Ascending aorta (tissue), 2 donors: ENCODE measurements at regions not wholly inside any gene's neighbourhood (a gene's known extent, or its start where the extent isn't known, plus 50 kb on each side); places are given as distances from the start of the nearest gene placed in this dataset.

ENCODE experiments used
- DNase-seq, 2 donors: peaks; one replicate each; pipeline ENCODE4 v3.0.0-alpha.2; 2019; ENCODE audit warnings: low spot score in 2 of 2
- H3K27ac ChIP-seq, 2 donors: fragments of 200-600 bp; sonication (generic); one replicate each; pipeline ENCODE4 v1.5.1; 2016 to 2017; ENCODE audit warnings: mild to moderate bottlenecking in 1 of 2
- H3K27me3 ChIP-seq: fragments of 200-600 bp; sonication (generic); one replicate; pipeline ENCODE4 v1.5.1; 2017
- H3K36me3 ChIP-seq, 2 donors: fragments of 200-600 bp; sonication (generic); one replicate each; pipeline ENCODE4 v1.5.1; 2016
- H3K4me1 ChIP-seq, 2 donors: fragments of 200-600 bp; sonication (generic); one replicate each; pipeline ENCODE4 v1.5.1; 2016 to 2017; ENCODE audit warnings: mild to moderate bottlenecking in 1 of 2
- H3K4me3 ChIP-seq, 2 donors: fragments of 200-600 bp; sonication (generic); one replicate each; pipeline ENCODE4 v1.5.1; 2016 to 2017; ENCODE audit warnings: mild to moderate bottlenecking in 1 of 2
- H3K9me3 ChIP-seq, 2 donors: fragments of 200-600 bp; sonication (generic); one replicate each; pipeline ENCODE4 v1.5.1; 2016
- intact Hi-C: fragments of 100-400 bp; cut with DNase I; formaldehyde crosslinking; loops from one replicate; pipeline ENCODE4 v1.15.1; 2023
- TF ChIP-seq, protein P1 (sequence below), 3 experiments: fragments of 200-600 bp in 2 of 3; fragments of 450-650 bp in 1 of 3; sonication (generic) in 2 of 3; IDR thresholded peaks; one replicate each; pipeline ENCODE4 v1.5.1; 2016 to 2019; ENCODE audit warnings: antibody characterized with exemption in 3 of 3, mild to moderate bottlenecking in 1 of 3, moderate library complexity in 1 of 3

DNA sequence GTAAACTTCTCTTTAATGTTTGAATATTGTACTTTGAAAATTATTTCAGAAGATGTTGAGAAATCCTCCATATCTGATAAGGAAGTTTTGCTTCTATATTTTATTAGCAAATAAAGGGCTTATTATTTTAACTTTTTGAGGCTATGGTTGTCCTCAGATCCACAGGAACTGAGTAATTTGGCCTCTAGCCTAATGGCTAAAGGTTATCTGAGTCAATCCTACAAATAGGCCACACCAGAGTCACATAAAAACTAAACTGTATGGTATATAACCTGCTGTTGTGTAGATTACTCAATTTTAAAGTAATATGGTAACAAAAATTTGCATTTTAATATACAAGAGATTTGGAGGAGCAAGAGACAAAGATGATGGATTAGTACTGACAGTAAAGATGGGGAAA, 549.2 kb upstream of the GRAMD2B start:
- intact Hi-C loops, result no loop called here
- TF ChIP-seq, protein P1, sequence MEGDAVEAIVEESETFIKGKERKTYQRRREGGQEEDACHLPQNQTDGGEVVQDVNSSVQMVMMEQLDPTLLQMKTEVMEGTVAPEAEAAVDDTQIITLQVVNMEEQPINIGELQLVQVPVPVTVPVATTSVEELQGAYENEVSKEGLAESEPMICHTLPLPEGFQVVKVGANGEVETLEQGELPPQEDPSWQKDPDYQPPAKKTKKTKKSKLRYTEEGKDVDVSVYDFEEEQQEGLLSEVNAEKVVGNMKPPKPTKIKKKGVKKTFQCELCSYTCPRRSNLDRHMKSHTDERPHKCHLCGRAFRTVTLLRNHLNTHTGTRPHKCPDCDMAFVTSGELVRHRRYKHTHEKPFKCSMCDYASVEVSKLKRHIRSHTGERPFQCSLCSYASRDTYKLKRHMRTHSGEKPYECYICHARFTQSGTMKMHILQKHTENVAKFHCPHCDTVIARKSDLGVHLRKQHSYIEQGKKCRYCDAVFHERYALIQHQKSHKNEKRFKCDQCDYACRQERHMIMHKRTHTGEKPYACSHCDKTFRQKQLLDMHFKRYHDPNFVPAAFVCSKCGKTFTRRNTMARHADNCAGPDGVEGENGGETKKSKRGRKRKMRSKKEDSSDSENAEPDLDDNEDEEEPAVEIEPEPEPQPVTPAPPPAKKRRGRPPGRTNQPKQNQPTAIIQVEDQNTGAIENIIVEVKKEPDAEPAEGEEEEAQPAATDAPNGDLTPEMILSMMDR (IDR thresholded peaks at IDR 0.05), result no peak
- no peaks in the 10 kb centered on the region for H3K4me1 ChIP-seq
- no peak overlapping the region for H3K27ac ChIP-seq
- no peaks in the 10 kb centered on the region for H3K27me3 ChIP-seq
- DNase-seq, result no peak
- no peaks in the 10 kb centered on the region for H3K9me3 ChIP-seq
- no peak overlapping the region for H3K4me3 ChIP-seq
- no peaks in the 10 kb centered on the region for H3K36me3 ChIP-seq

GRCh38 chr5:125874717-125875116, 548.5 kb upstream of the GRAMD2B start:
- TF ChIP-seq, protein P1 (IDR thresholded peaks at IDR 0.05), result no peak
- no peak for DNase-seq
- intact Hi-C loops, result no loop called here
- Histone ChIP-seq H3K4me1 (no peaks in the 10 kb centered on the region), H3K36me3 (no peaks in the 10 kb centered on the region), H3K9me3 (no peaks in the 10 kb centered on the region), H3K4me3 (no peak overlapping the region), H3K27me3 (no peaks in the 10 kb centered on the region), H3K27ac (no peak overlapping the region)

GRCh38 chr5:125877248-125877647, 546.0 kb upstream of the GRAMD2B start:
- Histone ChIP-seq H3K27ac (no peak overlapping the region), H3K4me3 (no peak overlapping the region), H3K27me3 (no peaks in the 10 kb centered on the region), H3K4me1 (no peaks in the 10 kb centered on the region), H3K9me3 (no peaks in the 10 kb centered on the region), H3K36me3 (no peaks in the 10 kb centered on the region)
- TF ChIP-seq, protein P1 (IDR thresholded peaks at IDR 0.05), result no peak
- DNase-seq, result no peak
- intact Hi-C loops, result no loop called here

DNA sequence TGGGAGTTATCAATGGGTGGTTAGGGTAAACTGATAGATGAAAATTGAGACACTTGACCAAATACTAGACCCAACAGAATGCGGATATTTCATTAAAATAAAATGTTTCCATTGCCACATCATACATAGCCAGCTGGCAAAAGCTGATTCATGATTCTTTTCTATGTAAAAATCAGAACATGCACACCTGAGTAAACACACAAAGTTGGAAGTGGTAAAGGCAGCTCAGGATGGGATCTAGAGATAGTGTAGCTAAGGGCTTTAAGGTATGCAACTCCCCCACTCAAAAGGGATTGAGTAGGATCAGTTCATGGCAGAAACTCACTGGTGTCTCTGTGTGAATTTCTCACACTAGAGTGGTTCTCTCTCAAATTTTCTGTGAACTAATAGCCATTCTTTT, 541.1 kb upstream of the GRAMD2B start:
- Histone ChIP-seq H3K9me3 (no peaks in the 10 kb centered on the region), H3K27ac (no peak overlapping the region), H3K4me3 (no peak overlapping the region), H3K27me3 (no peaks in the 10 kb centered on the region), H3K4me1 (no peaks in the 10 kb centered on the region), H3K36me3 (no peaks in the 10 kb centered on the region)
- intact Hi-C loops, result no loop called here
- TF ChIP-seq, protein P1 (IDR thresholded peaks at IDR 0.05), result no peak
- DNase-seq, result no peak

DNA sequence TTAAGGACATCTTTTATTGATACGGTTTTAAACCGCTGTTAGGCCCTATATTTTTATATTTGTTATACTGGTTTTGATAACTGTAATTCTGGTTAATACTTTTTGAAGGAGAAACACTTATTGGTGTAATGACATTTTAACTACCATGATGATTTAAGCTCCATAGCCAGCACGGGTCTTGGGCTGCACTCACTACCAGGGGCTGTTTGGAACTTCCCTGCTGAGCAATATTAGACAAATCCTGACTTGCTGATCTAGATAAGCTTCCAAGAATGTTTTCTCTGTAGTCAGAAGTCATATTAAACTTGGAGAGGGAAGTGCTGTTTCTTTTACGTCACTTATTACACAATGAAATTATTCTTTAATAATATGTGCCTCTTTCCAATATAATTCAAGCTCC, 540.0 kb upstream of the GRAMD2B start:
- no peak overlapping the region for H3K4me3 ChIP-seq
- H3K36me3 ChIP-seq, result no peaks in the 10 kb centered on the region
- no peak for DNase-seq
- intact Hi-C loops, result no loop called here
- no peaks in the 10 kb centered on the region for H3K4me1 ChIP-seq
- H3K27ac ChIP-seq, result no peak overlapping the region
- TF ChIP-seq, protein P1 (IDR thresholded peaks at IDR 0.05), result no peak
- no peaks in the 10 kb centered on the region for H3K9me3 ChIP-seq
- H3K27me3 ChIP-seq, result no peaks in the 10 kb centered on the region

- DNase-seq, result no peak
- H3K27me3 ChIP-seq, result no peaks in the 10 kb centered on the region
- H3K9me3 ChIP-seq, result no peaks in the 10 kb centered on the region
- H3K4me3 ChIP-seq, result no peak overlapping the region
- no peaks in the 10 kb centered on the region for H3K4me1 ChIP-seq
- intact Hi-C loops, result no loop called here
- H3K36me3 ChIP-seq, result no peaks in the 10 kb centered on the region
- H3K27ac ChIP-seq, result no peak overlapping the region
- TF ChIP-seq, protein P1 (IDR thresholded peaks at IDR 0.05), result no peak
These were observed 534.9 kb upstream of the GRAMD2B start for GRCh38 chr5:125888358-125888757.
